HG02943 (cell line): ENCODE measurements at regions not wholly inside any gene's neighbourhood (a gene's known extent, or its start where the extent isn't known, plus 50 kb on each side); places are given as distances from the start of the nearest gene placed in this dataset.

Source experiments
- ATAC-seq: cut with Tn5 transposase; IDR thresholded peaks from one replicate; pipeline ENCODE4 v1.9.1; 2021; ENCODE audit warnings: mild to moderate bottlenecking, low read depth, moderate library complexity; ENCODE audit not compliant: unreplicated experiment

DNA sequence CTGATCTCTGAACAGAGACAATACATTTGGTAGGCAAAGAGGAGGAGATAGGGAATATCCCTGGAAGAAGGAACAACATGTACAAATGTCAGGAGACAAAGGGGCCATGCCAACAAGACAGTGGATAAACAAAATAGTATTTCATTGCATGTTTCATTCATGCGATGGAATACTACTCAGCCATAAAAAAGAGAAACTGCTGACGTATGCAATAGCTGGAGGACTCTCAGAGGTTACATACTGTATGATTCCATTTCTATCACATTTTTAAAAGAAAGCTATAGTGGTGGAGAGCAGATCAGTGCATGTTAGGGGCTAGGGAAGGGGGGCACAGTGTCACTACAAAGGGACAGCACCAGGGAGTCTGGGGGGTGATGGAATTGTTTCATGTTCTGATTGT is 572.9 kb upstream of the CADM1 start:
- no peak for ATAC-seq

DNA sequence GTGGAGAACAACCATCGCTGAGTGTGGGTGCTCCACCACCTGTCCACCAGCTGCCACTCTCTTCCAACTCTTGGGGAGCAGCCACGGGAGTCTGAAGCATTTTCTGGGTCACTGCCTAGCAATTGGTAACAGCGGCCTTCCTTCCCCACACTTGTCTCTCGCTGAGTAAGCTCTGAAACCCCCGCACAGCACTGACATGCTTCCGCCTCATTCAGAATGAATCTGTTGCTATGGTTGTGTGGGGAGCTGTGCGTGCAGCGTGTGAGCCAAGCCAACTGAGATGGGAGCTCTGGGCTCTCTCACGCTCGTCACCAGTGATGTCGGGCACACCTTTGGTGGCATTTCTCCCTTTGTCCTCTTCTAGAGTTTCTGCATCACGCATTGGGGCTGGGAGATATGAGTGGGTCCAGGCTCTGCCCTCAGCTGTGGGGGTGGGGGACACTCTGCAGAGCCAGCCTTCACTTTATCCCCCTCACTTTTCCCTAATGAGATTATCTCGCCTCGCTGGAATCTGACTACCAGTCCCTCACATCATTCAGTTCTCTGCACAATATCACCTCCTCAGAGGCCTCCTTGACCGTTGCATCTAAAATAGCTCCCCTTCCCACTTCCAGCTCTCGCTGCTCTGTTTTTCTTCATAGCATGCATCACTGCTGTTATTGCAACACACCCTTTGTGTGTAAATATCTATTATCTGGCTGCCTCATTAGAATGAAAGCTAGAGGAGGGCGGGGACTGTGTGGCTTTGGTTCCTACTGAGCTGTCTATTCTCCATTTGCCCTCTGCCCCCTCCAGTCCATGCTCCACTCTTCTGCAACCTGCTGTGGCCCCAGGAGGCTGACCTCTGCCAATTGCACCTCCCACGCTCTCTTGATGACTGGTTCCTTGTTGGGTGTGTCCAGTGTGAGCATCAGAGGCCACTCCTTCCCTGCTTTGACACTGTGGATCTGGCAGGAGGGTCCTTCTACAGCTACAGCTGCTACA is 569.9 kb upstream of the CADM1 start:
- no peak for ATAC-seq

DNA sequence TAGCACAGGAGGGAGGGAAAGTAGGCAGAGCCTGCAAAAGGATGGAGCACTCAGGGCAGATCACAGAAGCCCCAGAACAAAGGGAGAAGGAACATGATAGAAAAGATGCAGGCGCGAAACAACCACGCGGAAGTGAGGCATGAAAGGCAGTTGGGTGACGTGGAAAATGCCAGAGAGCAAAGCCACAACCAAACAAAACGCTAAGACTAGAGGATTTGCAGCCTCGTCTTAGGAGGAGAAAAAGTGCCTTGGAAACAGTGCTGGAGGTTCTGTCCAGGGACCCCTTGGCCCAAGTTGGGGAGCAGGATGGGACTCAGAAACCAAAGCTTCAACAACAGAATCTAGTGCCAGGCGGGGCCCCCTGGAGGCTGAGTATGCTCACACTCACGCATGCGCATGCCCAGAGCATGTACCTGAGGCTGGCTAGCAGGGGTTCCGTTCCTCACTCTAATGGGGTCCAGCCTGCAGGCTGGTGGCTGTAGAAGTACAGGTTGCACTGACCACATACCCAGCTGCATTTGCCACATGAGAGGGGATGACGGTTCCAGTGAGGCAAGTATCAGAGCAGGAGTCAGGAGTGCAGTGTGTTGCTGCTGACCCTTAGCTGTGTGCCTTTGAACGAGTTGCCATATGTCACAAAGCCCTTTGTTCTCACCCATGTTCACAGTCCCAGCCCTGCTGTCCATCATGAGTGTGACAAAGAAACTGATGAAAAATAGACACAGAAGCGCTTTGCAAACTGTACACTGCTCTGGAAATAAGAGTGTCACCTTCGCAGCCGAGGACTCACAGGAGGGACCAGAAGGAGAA is 568.6 kb upstream of the CADM1 start:
- no peak for ATAC-seq

DNA sequence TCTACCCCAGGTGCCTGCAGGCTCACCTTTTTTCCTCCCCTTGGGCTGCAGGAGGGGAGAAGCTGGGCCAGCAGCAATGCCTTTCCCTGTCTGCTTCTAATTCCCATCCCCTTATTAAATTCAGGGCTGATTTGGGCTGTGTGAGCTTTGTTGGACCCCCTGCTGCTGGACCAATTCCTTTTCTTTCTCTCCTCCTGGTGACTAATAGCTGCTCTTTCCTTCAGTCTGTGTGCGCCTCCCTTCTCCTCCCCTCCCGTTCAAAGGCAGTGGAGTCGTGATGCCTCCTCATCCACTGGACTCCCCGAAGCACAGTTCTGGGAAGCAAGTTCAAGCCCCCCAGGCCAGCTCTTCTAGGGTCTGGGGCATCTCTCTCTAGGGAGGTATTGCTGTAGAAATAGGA is 567.9 kb upstream of the CADM1 start:
- ATAC-seq = no peak

DNA sequence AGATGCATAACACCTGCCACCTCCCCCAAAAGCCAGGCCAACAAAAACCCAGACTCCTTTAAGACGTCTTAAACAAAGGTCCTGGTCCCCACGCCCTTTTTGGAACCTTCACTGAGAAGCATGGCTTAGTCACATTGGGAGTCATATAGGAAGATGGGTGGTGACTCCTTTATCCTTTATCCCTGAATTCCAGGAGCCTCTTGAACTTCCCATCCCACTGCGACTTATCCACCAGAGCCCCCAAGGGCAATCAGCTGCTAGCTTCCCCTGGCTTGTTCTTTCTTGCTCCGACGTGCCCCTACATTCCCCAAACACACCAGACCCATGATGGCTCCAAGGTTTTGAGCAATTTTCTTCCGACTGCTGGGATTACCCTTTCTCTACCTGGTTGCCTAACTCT is 567.0 kb upstream of the CADM1 start:
- ATAC-seq = no peak

DNA sequence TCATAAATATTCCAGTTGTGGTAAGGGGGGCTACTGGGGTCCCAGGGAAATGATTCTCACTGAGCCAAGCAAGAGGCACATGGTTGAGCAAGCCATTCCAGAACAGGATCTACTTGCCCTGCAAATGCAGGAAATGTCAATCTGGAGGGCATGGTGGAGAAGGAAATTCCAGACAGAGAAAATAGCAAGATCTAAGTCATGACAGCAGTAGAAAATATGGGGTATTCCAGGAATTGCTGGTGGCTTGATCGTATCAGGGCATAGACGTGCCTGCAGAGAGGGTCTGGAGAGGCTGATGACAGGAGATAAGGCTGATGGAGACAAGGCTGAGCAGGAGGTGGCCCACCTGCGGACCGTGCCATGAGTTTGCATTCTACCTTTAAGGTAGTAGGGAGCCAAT is 566.3 kb upstream of the CADM1 start:
- no peak for ATAC-seq

DNA sequence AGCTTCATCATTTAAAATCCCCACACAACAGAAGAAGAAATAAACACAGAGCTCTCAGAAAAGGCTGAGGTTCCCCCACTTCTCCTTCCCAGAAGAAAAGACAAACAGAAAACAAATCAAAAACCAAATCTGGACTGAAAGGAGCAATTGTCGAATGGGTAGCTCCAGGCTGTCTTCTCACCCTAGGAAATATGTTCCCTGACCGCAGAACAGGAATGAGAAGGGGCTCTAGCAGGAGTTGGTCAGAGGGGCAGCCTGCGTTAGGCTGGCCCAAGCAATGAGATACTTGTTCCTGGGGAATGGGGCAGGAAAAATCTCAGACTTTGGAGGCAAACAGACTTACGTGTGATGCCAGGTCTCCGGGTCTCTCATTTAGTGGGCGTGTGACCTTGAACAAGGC is 562.6 kb upstream of the CADM1 start:
- no peak for ATAC-seq

DNA sequence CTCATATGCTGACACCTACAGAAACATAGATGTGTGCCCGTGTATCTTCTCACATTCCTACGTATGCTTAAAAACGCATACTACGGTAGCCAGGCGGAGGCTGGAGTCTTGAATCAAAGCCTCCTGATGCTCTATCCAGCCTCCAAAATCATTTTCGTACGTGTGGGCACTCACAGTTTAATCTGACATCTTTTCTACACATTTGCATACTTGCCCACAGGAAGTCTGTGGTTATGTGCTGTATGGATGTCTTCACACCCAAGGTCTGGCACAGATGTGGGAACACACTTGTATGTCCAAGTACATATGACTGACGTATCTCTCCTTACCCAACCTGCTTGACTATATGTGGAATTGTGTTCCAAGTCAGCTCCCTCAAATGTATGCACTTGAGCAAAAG is 561.8 kb upstream of the CADM1 start:
- ATAC-seq = peak; percentile 73

DNA sequence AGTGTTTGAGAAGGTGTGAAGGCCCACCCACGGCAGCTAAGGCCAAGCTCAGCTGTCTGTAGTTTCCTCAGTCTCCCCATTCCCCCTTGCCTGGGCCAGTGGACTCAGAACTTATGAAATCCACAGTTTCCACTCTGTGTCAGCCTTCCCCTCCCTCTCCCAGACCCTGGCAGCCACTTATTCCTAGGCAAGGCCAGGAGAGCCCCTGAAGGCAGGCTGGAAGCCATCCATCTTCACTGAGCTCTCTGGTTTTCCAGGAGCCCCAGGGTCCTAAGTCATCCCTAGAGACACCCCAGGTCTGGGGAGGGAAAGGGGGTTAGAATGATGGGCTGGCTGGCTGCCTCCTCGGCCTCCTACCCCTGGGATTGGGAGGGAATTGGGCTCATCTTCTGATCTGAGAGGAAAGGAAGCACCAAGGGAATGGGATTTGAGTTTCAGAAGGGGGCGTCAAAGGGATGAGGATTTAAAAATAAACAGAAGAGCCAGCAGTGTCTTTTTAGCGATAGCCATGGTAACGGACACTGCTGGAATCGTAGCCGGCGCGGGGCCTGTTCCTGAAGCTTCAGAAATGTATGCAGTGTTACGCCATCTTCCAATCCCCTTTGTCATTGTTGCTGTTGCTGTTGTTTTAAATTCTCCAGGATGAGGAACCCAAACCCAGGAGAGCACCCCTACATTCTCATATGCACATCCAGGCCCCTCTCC is 561.1 kb upstream of the CADM1 start:
- no peak for ATAC-seq

DNA sequence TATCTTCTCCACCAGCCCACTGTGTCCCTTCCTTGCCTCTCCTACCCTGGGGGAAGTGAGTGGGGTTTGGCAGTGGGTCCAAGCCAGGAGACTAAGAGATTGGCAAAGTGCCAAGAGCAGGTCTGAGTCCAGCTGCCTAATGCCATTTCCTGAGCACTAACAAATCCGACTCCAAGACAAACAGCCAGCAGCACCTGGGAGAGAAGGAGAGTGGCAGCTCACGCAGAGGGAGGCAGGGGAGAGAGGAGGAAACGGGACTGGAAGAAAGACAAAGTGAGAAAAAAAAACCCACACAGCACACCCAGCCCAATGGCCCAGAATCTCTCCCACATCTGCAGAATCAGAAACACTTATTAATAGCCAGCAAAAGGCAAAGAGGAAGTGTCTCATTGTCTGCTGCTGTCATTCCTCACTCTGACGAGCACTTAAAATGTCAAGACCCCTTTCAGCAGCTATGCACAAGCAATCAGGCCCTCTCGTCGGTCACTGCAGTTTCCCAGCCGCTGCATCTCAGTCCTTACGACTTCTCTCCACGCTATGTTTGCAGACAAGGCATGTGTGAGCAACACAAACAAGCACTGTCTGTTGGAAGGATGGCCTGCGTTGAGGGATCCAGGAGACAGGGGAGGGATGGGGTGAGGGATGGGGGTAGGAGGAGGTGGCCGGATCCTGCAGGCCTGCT is 558.4 kb upstream of the CADM1 start:
- ATAC-seq = no peak

DNA sequence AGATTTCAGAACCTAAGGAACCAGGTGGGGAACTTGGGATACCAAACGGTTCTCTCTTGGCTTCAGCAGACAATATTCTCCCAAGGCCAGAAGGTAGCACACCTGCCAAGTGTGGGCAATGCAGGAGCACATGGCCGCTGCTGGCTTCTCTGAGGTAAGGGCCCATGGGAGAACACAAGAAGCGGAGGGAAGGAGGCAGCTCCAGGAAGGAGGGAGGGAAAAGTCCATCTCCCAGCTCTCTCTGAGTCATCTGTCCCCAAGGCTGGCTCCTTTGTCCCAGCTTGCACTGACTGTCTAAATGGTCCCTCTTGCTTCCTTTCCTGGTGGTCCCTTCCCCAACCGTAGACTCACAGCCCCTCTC is 557.9 kb upstream of the CADM1 start:
- ATAC-seq = no peak

DNA sequence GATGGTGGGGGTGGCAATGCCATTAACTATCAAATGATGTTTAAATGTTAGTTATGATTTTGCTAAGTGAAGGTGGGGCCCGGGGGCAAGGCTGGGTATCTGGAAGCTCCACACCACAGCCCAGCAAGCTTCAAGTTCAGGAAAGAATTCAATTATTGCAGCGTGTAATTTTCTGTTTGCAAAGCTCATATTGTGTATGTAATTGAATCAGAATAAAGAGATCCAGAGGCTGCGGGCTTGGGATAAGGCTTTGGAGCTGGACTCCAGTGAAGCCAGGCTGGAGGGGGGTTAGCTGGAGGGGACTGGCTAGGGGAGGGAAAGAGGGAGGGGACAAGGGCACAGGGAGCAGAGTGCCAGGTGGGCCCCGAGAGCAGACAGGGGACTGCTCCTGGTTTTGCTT is 557.1 kb upstream of the CADM1 start:
- no peak for ATAC-seq

DNA sequence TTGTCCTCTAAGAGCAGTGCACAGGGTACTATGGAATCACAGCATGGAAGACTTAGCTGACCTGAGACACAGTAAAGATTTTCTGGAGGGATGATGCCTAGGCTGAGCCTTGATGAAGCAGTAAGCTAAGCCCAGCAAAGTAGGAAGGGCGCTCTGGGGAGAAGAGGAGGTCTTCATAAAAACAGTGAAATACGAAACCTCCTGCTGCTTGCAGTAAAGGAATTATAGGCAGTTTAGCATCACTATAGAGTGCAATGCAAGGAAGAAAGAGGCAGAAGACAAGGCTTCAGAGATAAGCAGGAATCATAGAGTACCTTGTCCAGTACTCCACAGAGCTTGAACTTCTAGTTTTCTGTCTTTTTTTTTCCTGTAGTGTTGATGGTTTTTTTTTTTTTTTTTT is 555.7 kb upstream of the CADM1 start:
- ATAC-seq = no peak

DNA sequence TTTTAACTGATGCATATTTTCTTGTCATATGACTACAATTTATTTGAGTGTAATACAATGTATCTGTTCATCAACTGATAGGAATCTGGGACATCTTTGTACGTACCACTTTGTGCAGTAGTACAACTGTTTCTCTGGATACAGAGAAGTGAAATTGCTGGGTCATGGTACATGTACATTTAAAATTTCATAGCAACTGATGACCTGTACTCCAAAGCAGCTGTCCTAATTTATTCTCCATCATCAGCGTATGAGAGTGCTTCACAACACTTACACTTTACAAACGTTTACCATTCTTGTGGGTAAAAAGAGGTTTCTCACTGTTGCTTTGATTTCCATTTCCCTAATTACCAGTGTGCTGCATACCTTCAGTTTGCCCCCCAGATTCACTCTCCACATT is 552.8 kb upstream of the CADM1 start:
- ATAC-seq = no peak

DNA sequence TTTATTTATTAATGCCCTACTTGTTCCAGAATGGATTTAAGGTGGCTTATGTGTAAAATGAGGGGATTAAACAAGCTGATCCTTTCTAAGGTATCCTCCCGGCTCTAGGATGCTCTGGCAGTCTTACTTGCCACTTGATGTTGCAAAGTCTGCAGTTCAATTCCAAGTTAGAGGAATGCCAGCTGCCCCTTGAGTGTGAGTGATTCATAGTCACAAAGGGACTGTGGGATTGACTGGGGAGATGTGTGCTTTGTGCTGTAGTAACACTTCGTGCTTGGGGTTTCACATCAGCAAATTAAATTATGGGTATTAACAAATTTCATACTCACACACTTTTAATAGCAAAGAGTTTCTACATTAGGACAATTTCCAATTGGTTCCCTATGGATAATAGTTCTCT is 550.8 kb upstream of the CADM1 start:
- no peak for ATAC-seq

DNA sequence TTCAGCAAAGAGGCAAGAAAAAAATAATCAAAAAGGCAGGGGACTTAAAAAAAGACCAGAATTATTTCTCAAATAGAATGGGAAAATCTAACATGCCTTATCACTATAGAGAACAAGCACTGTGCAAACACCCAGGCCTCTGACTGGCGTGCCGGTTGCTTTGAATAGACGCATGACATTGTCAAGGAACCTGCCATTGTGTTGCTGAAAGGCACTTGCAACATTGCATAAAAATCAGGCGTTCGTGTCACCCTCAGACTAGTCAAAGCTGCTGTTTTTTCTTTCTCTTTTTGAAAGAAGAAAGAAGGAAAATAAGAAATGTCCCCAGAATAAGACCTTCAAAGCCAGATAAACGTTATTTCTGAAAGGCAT is 549.3 kb upstream of the CADM1 start:
- no peak for ATAC-seq

DNA sequence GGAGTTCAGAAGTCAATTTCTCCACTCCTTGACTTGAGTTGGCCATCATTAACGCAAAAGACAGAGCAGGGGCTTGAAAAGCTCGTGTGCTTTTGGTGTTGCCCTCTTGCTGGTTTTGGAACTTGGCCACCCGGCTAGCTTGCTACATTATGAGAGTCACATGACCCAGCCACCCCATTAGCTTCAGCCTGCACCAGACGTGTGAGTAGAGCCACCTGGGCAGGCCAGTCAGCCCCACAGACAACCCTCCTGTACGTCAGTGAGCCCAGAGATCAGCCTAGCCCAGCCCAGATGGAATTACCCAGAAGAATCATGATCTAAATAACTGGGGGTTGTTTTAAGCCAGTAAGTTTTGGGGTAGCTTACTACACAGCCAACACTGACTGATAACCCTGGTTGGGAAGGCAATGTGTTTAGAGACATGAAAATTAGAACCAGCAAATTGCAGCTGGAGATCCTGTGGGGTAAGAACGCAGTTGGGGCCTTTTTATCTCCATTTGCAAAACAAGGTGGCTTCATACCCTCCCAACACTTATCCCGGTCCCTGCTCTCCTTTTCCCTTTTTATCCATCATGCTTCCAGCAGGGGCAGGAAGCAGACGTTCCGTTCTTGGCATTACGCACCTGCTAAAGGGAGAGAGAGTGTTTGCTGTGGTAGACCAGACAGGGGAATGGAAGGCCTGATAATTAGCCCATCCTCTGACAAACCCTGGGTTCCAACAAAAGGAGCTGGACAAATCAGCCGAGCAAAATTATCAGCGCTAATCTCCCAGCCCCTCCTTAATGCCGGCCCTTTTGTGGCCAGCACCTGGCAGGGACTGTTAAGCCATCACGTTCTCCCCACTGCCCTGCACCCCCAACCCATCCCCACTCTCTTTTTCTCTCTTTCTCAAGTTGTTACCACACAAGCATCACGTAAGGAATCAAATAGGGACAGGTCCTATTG is 548.7 kb upstream of the CADM1 start:
- no peak for ATAC-seq

DNA sequence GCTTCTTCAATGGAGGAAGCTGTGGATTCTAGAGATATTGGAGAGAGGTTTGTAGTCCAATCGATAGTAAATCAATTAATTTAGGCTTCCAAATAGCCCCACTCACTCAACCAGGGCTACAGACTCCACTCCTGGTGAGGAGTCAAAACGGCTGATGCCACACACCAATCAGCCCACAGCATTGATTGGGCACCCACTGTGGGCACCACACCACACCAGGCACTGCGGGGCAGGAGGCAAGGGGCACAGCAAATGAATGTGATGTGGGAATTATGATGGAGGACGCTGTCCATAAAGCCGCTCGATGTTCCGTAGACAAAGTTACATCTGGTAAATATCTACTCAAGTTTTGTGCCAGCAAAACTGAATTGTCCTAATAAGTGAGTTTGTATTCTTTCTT is 547.3 kb upstream of the CADM1 start:
- no peak for ATAC-seq

DNA sequence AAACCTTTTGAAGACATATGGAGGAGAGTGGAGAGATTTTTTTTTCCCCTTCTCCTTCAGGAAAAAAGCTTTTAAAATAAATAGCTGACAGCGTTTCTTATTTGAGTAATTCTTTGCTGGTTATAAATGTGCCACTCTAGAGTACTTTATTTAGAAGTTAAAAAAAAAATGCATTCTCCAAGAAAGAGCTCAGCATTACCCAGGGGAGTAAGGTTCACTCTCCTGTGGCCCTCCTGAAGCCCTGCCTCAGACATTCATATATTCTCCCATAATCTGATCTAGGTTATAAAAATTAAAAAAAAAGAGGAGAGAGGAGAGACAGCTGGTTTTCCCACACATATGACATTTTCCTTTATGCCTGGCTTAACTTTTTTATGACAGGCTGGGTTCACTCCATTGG is 545.2 kb upstream of the CADM1 start:
- ATAC-seq = no peak

DNA sequence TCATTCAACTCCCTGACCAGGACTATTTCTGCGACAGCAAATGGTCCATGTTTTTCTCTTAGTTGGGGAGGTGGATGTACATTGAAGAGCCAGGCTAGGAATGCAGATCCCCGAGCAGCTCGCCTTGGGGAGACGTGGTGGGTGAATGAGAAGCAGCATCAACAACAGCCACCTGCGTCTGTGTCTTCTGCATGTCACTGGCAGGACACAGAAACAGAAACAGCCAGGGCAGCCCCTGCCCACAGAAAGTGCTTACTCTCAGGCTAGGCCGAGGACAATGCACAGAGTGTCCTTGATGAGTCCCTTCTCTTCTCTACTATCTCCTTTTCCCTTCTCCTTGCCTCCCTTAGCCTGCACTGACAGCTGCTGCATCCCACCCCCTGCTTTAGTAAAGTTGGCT is 541.9 kb upstream of the CADM1 start:
- no peak for ATAC-seq
